Endodermal cell (in vitro differentiated cells): ENCODE measurements at regions not wholly inside any gene's neighbourhood (a gene's known extent, or its start where the extent isn't known, plus 50 kb on each side); places are given as distances from the start of the nearest gene placed in this dataset.

Experiments
- DNase-seq: peaks from one replicate; pipeline ENCODE4 v3.0.0-alpha.2; 2017
- H3K27ac ChIP-seq: 2 replicates; pipeline ENCODE4 v1.5.1; 2013; ENCODE audit warnings: mild to moderate bottlenecking, low read depth, low read length, moderate library complexity
- H3K27me3 ChIP-seq: 2 replicates; pipeline ENCODE4 v1.6.1; 2013; ENCODE audit warnings: mild to moderate bottlenecking, low read length, moderate library complexity; ENCODE audit not compliant: insufficient read depth, control insufficient read depth, poor library complexity, severe bottlenecking
- H3K36me3 ChIP-seq: 2 replicates; pipeline ENCODE4 v1.7.0; 2013; ENCODE audit warnings: mild to moderate bottlenecking, low read length, moderate library complexity; ENCODE audit not compliant: control insufficient read depth, insufficient read depth
- H3K4me1 ChIP-seq: one replicate; pipeline ENCODE4 v1.7.0; 2013; ENCODE audit warnings: low read length; ENCODE audit not compliant: control insufficient read depth, insufficient read depth
- H3K4me3 ChIP-seq: 2 replicates; pipeline ENCODE4 v1.5.1; 2013; ENCODE audit warnings: mild to moderate bottlenecking, low read length, moderate library complexity
- H3K9ac ChIP-seq: 2 replicates; pipeline ENCODE4 v1.6.1; 2013; ENCODE audit warnings: mild to moderate bottlenecking, low read length, moderate library complexity; ENCODE audit not compliant: poor library complexity, severe bottlenecking; ENCODE audit errors: extremely low read depth
- H3K9me3 ChIP-seq: 2 replicates; pipeline ENCODE4 v1.6.1; 2013; ENCODE audit warnings: mild to moderate bottlenecking, low read length, moderate library complexity; ENCODE audit not compliant: control insufficient read depth
- H3K27ac Mint-ChIP-seq: 2 replicates; pipeline ENCODE4 v1.8.0; 2020; ENCODE audit warnings: mixed read lengths
- H3K27me3 Mint-ChIP-seq: 2 replicates; pipeline ENCODE4 v1.8.0; 2021; ENCODE audit warnings: mild to moderate bottlenecking, mixed read lengths; ENCODE audit not compliant: insufficient read depth
- H3K36me3 Mint-ChIP-seq: 2 replicates; pipeline ENCODE4 v1.8.0; 2020; ENCODE audit warnings: low read depth, mixed read lengths
- H3K4me1 Mint-ChIP-seq: 2 replicates; pipeline ENCODE4 v1.8.0; 2020; ENCODE audit warnings: mixed read lengths
- H3K4me3 Mint-ChIP-seq: 2 replicates; pipeline ENCODE4 v1.8.0; 2020; ENCODE audit warnings: mild to moderate bottlenecking, moderate library complexity, mixed read lengths
- H3K9me3 Mint-ChIP-seq: 2 replicates; pipeline ENCODE4 v1.8.0; 2020; ENCODE audit warnings: mild to moderate bottlenecking, mixed read lengths
- CTCF ChIP-seq: fragments of 200-600 bp; sonication (generic); conservative IDR thresholded peaks from 2 replicates; pipeline ENCODE4 v1.5.0; 2021; ENCODE audit warnings: antibody characterized with exemption, mild to moderate bottlenecking
- WGBS, 2 experiments: methylation state at CpG; one replicate each; pipeline versions ENCODE4 v1.1.5 to v1.1.7; 2013; ENCODE audit warnings: missing lambda C conversion rate in 2 of 2, mixed read lengths in 1 of 2; ENCODE audit not compliant: insufficient coverage in 1 of 2, insufficient read length in 1 of 2; 5-methylcytosine and 5-hydroxymethylcytosine counted together

GRCh38 chr7:12898004-12898403 is 210.6 kb downstream of the ARL4A start:
- H3K27ac ChIP-seq, result no peak overlapping the region

GRCh38 chr7:12898620-12899019 is 211.2 kb downstream of the ARL4A start:
- Mint-ChIP-seq H3K27me3 (no peaks in the 10 kb centered on the region), H3K27ac (no peak overlapping the region), H3K9me3 (no peaks in the 10 kb centered on the region), H3K36me3 (no peaks in the 10 kb centered on the region), H3K4me1 (peaks cover 6% of the 10 kb centered on the region), H3K4me3 (no peak overlapping the region)
- Histone ChIP-seq H3K4me3 (no peak overlapping the region), H3K4me1 (no peaks in the 10 kb centered on the region), H3K27ac (no peak overlapping the region), H3K9me3 (no peaks in the 10 kb centered on the region), H3K36me3 (no peaks in the 10 kb centered on the region), H3K9ac (no peak overlapping the region), H3K27me3 (no peaks in the 10 kb centered on the region)
- DNase-seq, result no peak
- no peak for TF ChIP-seq CTCF
- 88 to 100% methylated on average over 1 to 3 of the region's 3 CpGs for WGBS, 2 experiments

More at GRCh38 chr7:12898004-12898403, 210.6 kb downstream of the ARL4A start:
- no peaks in the 10 kb centered on the region for H3K4me1 ChIP-seq
- H3K27me3 ChIP-seq, result no peaks in the 10 kb centered on the region
- no peak overlapping the region for H3K27ac Mint-ChIP-seq
- H3K4me1 Mint-ChIP-seq, result peaks cover 6% of the 10 kb centered on the region
- no peaks in the 10 kb centered on the region for H3K36me3 ChIP-seq
- TF ChIP-seq CTCF, result no peak
- no peaks in the 10 kb centered on the region for H3K9me3 Mint-ChIP-seq
- 75 to 83% methylated on average over 2 of the region's 2 CpGs for WGBS, 2 experiments
- no peaks in the 10 kb centered on the region for H3K27me3 Mint-ChIP-seq
- H3K36me3 Mint-ChIP-seq, result no peaks in the 10 kb centered on the region
- H3K9ac ChIP-seq, result no peak overlapping the region
- H3K4me3 Mint-ChIP-seq, result no peak overlapping the region
- no peak for DNase-seq
- H3K4me3 ChIP-seq, result no peak overlapping the region
- no peaks in the 10 kb centered on the region for H3K9me3 ChIP-seq

DNA sequence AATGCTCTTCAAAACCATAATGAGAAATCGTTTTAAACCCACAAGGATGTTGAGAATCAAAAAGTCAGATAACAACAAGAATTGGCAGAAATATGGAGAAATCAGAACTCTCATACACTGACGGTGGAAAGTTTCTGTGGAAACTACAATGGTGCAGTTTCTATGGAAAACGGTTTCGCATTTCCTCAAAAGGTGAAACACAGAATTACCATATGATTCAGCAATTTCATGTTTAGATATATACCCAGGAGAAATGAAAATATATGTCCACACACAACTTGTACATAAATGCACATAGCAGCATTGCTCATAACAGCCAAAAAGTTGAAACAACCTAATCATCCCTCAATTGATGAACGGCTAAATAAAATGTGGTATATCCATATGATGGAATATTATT is 218.2 kb downstream of the ARL4A start:
- Histone ChIP-seq H3K9ac (no peak overlapping the region), H3K4me3 (no peak overlapping the region), H3K9me3 (no peaks in the 10 kb centered on the region), H3K36me3 (no peaks in the 10 kb centered on the region), H3K27me3 (no peaks in the 10 kb centered on the region), H3K4me1 (no peaks in the 10 kb centered on the region), H3K27ac (no peak overlapping the region)
- Mint-ChIP-seq H3K9me3 (no peaks in the 10 kb centered on the region), H3K4me1 (no peaks in the 10 kb centered on the region), H3K4me3 (no peak overlapping the region), H3K27me3 (no peaks in the 10 kb centered on the region), H3K36me3 (no peaks in the 10 kb centered on the region), H3K27ac (no peak overlapping the region)
- DNase-seq, result no peak
- no peak for TF ChIP-seq CTCF
- WGBS, 2 experiments, result 90 to 91% methylated on average over 3 to 4 of the region's 5 CpGs
